ENCODE measurements at regions not wholly inside any gene's neighbourhood (a gene's known extent, or its start where the extent isn't known, plus 50 kb on each side); places are given as distances from the start of the nearest gene placed in this dataset.

DNA sequence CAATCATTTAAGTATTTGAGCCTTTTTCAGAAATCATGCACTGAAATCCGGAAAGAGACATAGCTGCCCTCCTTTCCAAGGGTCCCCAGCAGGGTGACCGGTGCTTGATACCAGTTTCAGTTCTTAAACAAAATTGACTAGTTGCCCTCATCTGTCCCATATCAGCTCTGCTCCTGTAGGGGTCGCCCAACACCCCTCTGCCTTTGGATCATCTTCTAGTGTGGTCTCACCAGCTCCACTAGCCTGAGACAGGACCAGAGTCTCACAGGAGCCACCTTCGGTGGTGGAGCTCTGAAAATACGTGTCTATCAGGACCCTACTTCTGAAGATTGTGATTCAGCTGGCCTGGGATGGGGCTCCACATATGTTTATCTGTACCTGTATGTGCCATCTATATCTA, 428.2 kb downstream of the ENC1 start:
- peak; percentile 22 to 37 for DNase-seq

DNA sequence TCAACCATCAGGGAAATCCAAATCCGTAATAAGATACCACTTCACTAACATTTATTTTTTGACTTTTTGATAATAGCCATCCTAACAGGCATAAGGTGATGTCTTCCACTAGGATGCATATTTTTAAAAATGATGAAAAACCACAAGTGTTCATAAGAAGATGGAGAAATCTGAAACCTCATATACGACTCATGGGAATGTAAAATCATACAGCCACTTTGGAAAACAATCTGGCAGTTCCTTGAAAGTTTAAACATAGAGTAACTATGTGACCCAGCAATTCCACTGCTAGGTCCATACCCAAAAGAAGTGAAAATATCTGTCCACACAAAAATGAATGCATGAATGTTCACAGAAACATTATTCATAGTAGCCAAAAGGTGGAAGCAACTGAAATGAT, 431.0 kb downstream of the ENC1 start:
- no peak for DNase-seq

- no peak for DNase-seq
Observed at GRCh38 chr5:74206579-74207550, 433.7 kb downstream of the ENC1 start.

- no peak for DNase-seq
Observed at GRCh38 chr5:74205767-74206578, 434.6 kb downstream of the ENC1 start.

GRCh38 chr5:74201334-74202081, 439.0 kb downstream of the ENC1 start:
- DNase-seq = no peak

DNA sequence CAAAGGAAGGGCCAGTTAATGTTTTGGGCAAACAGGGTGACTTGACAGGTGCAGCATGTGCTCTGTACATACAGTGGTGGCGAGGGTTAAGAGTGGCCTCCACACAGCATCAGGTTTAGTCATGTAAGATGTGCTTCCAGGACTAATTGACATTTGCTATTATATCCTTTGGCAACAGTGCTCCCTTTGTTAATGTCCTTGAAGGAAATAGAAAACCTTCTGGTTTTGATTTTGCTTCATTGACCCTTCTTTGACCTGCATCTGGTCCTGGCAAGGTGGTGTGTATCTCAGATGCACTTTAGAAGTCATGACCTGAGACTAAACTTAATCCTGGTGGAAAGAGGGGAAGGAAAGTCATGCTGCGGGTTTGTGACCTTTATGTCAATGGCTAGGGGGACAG, 440.0 kb downstream of the ENC1 start:
- no peak for DNase-seq

DNA sequence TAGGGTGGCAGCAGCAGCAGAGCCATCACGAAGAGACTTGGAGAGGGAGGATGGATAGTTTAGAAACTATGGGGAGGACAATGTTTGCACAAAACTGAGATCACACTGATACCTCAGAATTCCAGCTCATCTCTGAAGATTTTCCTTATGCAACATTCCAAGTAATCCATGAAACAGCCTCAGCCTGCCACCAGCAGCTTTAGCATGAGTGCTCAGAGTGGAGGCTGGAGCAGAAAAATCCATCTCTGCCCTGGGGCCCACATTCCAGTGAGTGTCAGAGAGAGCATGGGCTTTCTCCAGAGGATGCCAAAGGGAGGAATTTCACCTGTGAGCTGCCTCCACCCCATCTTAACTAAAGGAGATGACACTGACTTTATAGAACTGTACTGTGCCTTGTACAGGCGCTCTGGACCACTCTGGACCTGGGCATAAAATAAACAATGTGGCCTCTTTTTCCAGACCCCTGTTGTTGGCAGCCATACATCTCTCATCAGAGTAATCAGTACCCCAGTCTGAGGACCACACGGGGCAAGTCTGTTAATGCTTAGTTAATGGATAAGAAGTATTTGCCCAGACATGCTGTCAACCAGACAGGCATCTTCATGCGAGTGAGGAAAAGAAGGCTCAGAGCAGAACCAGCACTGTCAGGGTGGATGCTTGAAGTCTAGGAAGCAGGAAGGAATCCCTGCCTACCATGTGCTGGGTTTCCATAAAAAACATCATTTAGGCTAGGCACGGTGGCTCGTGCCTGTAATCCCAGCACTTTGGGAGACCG, 440.9 kb downstream of the ENC1 start:
- DNase-seq = no peak

DNA sequence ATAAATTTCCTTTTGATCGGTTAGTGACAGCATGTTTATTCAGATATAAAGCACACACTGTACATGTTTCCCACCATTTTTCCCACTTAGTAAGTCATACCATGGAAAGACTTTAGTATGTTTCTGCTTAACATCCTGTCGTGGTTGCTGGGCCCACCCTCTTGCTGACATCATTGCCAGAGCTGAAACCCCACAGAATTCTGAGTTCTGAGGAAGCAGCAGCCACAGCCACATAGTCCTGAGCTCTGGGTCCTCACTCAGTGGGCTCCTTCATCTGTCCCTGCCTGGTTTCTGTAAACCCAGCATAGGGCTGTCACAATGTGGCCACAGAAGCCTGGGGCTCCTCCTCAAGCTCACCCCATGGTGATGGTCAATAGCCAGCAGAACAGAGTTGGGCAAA, 441.5 kb downstream of the ENC1 start:
- DNase-seq = no peak

DNA sequence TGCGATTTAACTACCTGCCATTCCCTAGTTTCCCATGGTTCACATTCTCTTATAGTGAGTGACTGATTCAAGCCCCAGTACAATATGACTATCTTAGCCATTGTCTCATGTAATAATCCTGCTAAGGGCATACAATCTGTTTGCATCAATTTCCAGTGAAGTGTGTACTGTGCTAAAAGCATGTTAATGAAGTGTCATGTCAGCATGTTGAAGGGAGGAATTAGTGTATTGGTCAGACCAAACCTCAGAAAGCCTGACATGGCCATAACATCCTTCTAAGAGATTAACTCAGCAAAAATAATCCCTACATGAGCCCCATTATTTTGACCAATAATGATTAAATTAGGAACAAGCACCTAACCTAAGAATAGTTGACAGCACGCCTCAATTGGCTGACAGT, 442.4 kb downstream of the ENC1 start:
- no peak for DNase-seq

GRCh38 chr5:74196233-74196632, 444.3 kb downstream of the ENC1 start:
- DNase-seq = peak; percentile 43 to 66

DNA sequence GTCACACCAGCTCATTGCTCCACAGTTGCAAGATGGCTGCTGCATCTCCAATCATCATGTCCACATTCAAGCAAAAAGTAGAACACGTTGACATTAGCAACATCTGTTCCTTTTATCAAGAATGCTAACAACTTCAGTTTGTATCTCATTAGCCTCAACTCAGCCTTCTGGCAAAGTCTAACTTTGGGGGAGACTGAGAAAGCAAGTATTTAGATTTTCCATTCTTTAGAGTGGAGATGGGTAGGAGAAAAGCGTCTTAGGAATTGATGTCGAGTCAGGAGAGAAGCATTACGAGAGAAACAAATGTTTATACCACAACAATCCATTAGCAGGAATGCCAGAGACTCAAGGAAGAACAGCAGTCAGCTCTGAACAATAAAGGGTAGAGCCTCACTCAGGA, 446.3 kb downstream of the ENC1 start:
- DNase-seq = no peak

DNA sequence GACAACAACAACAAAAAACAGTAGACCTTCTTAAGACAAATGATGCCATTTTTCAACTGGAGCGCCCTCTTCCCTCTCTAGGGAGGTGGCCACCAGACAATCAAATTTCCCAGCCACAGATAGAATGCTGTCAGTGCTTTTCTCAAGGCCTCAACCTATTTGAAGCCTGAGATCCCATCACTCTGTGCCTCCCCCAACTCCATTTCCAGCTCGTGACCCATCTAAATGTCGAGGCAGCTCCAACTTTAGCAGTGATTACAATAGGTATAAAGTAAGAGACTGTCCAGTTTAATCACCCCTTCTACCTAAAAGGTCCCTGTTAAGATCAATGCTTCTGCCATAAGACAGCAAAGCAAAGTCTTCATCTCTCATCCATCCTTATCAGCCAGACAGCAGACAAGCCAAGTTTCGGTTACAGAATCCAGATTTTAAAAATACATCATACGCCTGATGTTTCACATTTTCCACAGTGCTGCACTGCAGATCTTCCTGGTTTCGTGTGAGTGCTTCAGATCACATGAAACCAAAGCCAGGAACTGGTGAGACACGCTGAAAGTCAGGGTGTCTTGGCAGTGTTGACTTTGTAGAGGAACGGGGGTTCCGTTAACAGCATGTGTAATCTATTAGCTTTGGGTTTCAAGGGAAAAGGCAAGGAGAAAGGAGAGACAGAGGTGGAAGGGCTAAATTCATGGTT, 447.8 kb downstream of the ENC1 start:
- no peak for DNase-seq

DNA sequence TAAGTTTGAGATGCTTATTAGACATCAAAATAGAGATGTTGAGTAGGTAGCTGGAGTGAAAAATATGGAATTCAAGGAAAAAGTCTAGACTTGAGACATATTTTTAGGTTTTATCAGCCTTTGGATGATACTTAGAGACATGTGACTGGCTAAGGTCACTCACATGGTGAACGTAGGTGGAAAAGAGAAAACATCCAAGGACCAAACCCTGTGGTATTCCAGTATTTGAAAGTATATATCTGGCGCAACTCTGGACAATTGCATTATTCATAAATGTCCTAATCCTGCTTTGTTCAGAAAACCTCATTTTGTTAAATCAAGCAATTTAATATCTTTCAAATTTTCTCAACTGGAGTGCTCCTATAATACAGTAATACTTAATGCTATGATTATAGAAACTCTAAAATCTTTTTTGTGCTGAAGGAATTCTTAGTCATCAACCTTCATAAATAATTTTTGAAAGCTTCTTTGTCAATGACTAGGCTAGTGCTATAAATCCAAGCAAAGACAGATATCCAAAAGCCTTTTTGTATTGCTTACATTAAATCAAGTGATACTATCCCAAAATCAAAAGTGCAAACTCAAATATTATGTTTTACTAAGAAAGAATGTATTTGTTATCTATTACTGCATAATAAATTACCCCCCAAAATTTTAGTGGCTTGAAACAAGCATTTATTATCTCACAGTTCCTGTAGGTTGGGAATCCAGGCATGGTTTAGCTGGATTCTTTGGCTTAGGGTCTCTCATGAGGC, 452.0 kb downstream of the ENC1 start:
- no peak for DNase-seq

GRCh38 chr5:74187757-74188156, 452.8 kb downstream of the ENC1 start:
- DNase-seq = no peak

DNA sequence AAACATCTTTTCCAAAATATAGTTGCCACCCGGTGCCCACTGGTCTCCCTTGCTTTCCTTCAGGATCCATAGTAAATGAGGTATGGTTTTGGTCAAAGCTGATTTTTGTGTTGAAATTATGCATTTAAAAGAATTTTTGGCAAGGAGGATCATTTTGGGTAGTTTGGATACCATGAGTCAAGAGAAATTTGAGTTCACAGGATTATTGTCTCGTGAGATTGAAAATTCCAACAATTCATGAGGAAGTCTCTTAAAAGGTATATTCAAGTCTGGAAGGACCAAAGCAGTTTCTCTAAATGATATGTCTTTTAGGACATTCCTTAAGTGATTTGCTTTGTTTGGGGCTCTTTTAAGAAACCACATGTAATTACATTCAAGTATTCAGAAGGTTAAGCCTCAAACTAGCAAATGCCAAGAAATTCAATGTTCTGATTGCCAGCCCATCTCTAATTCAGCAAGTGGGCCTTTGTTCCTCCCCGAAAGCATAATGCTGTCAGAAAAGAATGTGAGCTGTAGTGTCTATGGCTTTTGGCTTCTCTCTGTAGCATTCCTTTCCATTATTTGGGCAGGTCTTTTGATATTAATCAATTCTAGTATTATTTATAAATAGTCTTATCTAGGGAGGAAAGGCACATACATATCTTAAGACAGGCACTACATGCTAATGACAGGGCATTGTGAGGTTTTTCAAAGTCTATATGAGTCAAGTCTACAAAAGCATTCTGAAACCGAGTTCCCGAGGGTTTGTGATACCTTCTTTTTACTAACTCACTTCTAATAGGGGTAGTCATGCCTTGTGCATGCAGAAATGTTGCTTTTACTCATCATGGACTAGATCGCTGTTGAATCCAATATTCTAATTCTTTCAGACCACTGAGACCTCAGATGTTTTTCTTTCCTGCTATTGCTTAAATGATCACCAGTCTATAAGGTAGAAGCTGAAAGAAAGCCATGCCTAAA, 453.9 kb downstream of the ENC1 start:
- no peak for DNase-seq

DNA sequence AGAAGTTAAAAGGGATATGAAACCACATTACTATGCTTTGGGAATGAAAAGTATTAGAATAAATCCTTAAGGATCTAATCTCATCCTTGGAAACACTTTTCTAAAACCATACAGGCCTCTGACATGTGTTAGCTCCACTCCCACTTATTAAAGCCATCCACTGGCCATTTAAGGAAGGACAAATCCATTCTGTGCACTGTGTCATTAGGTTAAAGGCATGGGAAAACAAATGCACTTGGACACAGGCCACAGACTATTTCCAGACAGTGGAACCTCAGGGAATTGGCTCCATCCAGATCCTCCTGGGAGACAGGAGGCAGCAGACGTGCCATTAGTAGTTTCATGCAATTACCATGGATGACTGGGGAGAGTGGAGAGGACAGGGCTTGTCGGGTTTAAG, 454.9 kb downstream of the ENC1 start:
- DNase-seq = no peak

DNA sequence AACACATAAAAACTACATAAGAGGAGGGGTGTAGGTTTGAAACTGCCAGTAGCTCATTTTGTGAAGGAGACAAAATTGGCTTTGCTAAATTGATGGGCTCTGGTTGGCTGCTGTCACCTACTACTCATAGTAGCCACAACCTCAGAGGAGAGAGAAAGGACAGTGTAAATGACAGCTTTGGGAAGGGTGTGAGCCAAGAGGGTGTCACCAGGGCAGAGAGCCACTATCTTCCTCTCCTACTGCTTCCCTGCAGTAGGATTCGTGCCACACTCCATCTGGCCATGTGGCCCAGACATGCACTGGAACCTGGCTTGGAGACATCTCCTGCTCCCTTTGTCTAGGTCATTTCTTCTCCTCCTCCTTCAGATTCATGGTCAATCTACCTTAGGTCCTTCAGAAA, 455.9 kb downstream of the ENC1 start:
- DNase-seq = no peak

GRCh38 chr5:74183041-74183440, 457.5 kb downstream of the ENC1 start:
- DNase-seq = no peak

DNA sequence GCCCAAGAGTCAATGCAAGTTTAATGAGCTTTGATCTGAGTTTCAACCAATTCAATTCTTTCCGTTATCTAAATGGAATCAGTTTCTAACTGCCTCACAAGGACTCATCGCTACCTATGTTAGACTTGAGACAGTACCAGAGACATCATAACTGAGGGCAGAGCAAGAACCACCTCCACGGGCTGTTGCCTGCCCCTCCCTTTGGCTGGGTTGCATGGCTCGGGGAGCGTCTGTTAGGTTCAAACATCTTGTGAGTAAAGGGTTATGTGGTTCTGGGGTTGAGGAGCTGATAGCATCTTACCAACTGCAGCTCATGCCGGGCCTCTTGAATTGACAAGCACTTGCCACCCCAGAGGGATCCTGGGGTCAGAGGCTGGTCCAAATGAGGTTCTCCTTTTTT, 457.9 kb downstream of the ENC1 start:
- DNase-seq = no peak

DNA sequence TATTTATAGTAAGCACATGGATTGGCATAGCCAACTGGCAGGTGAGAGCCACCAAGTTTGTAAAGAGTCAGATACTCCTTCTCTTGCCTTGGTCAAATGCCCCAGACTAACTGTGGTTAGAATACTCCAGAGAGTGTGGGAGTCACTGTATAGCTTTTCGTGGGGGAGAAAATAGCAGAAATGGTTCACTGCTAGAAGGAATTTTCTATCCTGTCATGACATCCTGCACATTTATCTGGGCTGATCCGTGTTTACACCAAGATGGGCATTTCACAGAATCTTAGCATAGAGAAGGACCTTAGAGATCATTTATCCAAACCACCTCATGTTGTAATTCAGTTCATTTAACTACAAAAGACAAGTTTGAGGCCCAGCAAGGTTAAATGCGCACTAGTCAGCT, 460.8 kb downstream of the ENC1 start:
- no peak for DNase-seq
